HepG2 (cell line): ENCODE measurements at regions not wholly inside any gene's neighbourhood (a gene's known extent, or its start where the extent isn't known, plus 50 kb on each side); places are given as distances from the start of the nearest gene placed in this dataset.

ENCODE experiments used
- ARHGAP35 ChIP-seq: sonication (generic); formaldehyde crosslinking; IDR thresholded peaks from 2 replicates; pipeline ENCODE4 v1.9.0; 2022; ENCODE audit warnings: mild to moderate bottlenecking, inconsistent platforms, moderate library complexity, missing genetic modification reagents, borderline replicate concordance
- BRCA1 ChIP-seq: sonication (generic); formaldehyde crosslinking; IDR thresholded peaks from 2 replicates; pipeline ENCODE4 v1.4.0; 2020; ENCODE audit warnings: missing genetic modification reagents
- CENPBD1 ChIP-seq: sonication (generic); formaldehyde crosslinking; IDR thresholded peaks from 2 replicates; pipeline ENCODE4 v1.8.0; 2022; ENCODE audit warnings: missing genetic modification reagents, low read depth, mild to moderate bottlenecking, borderline replicate concordance
- SRSF1 ChIP-seq: fragments of 200-400 bp; formaldehyde crosslinking; optimal IDR thresholded peaks from 2 replicates; pipeline ENCODE3; 2017; ENCODE audit warnings: mild to moderate bottlenecking, low read depth, low read length, moderate library complexity
- TCF7L2 ChIP-seq: IDR thresholded peaks from 2 replicates; pipeline ENCODE4 v1.6.1; 2011; ENCODE audit warnings: mild to moderate bottlenecking, low read depth, low read length, moderate library complexity
- ZNF414 ChIP-seq: sonication (generic); formaldehyde crosslinking; IDR thresholded peaks from 2 replicates; pipeline ENCODE4 v1.5.0; 2020; ENCODE audit warnings: missing genetic modification reagents
- ZSCAN31 ChIP-seq: sonication (generic); formaldehyde crosslinking; IDR thresholded peaks from 2 replicates; pipeline ENCODE4 v1.5.0; 2020; ENCODE audit warnings: low read depth, mild to moderate bottlenecking, missing genetic modification reagents
- TF ChIP-seq, protein P1 (sequence below): sonication (generic); formaldehyde crosslinking; IDR thresholded peaks from 2 replicates; pipeline ENCODE4 v1.5.1; 2020; ENCODE audit warnings: mild to moderate bottlenecking, missing genetic modification reagents, borderline replicate concordance
- TF ChIP-seq, protein P2 (sequence below): fragments of 450-650 bp; IDR thresholded peaks from 2 replicates; pipeline ENCODE4 v1.6.1; 2016
- TF ChIP-seq, protein P3 (sequence below): sonication (generic); formaldehyde crosslinking; IDR thresholded peaks from 2 replicates; pipeline ENCODE4 v1.4.0; 2020; ENCODE audit warnings: mild to moderate bottlenecking, missing genetic modification reagents
- TF ChIP-seq, protein P4 (sequence below), 2 experiments: IDR thresholded peaks; 2 replicates each; pipeline ENCODE4 v1.6.1; 2011 to 2012; ENCODE audit warnings: low read length in 2 of 2, borderline replicate concordance in 1 of 2, low read depth in 1 of 2, mild to moderate bottlenecking in 1 of 2, moderate library complexity in 1 of 2

DNA sequence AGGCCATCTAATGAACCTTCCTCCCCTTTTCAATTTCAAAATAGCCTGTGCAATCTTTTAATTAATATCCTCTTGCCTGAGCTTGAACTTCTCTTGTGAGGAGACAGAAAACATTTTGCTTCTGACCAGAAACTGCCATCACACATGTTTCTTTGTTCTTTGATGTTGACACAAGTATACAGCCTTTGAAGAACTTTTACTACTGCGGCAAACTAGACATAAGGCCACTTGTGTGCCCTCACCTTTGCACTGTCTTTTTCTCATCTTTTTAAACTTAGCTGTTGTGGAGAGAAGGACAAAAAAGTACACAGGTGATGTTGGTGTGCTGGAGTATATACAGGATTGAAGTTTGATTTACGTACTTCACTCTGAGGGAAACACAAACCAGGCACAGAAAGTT lies 116.3 kb upstream of the C1GALT1C1 start (continued):
- TF ChIP-seq CENPBD1 (CRISPR knock-in tag) (no peak), ZSCAN31 (CRISPR knock-in tag) (no peak), ARHGAP35 (CRISPR knock-in tag) (no peak), ZNF414 (CRISPR knock-in tag) (no peak), SRSF1 (no peak), TCF7L2 (0 out of 2 replicates have a peak, but pooled peaks have one; percentile 34), BRCA1 (CRISPR knock-in tag) (no peak)
- TF ChIP-seq, protein P1, sequence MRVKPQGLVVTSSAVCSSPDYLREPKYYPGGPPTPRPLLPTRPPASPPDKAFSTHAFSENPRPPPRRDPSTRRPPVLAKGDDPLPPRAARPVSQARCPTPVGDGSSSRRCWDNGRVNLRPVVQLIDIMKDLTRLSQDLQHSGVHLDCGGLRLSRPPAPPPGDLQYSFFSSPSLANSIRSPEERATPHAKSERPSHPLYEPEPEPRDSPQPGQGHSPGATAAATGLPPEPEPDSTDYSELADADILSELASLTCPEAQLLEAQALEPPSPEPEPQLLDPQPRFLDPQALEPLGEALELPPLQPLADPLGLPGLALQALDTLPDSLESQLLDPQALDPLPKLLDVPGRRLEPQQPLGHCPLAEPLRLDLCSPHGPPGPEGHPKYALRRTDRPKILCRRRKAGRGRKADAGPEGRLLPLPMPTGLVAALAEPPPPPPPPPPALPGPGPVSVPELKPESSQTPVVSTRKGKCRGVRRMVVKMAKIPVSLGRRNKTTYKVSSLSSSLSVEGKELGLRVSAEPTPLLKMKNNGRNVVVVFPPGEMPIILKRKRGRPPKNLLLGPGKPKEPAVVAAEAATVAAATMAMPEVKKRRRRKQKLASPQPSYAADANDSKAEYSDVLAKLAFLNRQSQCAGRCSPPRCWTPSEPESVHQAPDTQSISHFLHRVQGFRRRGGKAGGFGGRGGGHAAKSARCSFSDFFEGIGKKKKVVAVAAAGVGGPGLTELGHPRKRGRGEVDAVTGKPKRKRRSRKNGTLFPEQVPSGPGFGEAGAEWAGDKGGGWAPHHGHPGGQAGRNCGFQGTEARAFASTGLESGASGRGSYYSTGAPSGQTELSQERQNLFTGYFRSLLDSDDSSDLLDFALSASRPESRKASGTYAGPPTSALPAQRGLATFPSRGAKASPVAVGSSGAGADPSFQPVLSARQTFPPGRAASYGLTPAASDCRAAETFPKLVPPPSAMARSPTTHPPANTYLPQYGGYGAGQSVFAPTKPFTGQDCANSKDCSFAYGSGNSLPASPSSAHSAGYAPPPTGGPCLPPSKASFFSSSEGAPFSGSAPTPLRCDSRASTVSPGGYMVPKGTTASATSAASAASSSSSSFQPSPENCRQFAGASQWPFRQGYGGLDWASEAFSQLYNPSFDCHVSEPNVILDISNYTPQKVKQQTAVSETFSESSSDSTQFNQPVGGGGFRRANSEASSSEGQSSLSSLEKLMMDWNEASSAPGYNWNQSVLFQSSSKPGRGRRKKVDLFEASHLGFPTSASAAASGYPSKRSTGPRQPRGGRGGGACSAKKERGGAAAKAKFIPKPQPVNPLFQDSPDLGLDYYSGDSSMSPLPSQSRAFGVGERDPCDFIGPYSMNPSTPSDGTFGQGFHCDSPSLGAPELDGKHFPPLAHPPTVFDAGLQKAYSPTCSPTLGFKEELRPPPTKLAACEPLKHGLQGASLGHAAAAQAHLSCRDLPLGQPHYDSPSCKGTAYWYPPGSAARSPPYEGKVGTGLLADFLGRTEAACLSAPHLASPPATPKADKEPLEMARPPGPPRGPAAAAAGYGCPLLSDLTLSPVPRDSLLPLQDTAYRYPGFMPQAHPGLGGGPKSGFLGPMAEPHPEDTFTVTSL: peak; percentile 69; the same call in 1 of the 2 replicates
- TF ChIP-seq, protein P2, sequence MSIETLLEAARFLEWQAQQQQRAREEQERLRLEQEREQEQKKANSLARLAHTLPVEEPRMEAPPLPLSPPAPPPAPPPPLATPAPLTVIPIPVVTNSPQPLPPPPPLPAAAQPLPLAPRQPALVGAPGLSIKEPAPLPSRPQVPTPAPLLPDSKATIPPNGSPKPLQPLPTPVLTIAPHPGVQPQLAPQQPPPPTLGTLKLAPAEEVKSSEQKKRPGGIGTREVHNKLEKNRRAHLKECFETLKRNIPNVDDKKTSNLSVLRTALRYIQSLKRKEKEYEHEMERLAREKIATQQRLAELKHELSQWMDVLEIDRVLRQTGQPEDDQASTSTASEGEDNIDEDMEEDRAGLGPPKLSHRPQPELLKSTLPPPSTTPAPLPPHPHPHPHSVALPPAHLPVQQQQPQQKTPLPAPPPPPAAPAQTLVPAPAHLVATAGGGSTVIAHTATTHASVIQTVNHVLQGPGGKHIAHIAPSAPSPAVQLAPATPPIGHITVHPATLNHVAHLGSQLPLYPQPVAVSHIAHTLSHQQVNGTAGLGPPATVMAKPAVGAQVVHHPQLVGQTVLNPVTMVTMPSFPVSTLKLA: no peak
- TF ChIP-seq, protein P3, sequence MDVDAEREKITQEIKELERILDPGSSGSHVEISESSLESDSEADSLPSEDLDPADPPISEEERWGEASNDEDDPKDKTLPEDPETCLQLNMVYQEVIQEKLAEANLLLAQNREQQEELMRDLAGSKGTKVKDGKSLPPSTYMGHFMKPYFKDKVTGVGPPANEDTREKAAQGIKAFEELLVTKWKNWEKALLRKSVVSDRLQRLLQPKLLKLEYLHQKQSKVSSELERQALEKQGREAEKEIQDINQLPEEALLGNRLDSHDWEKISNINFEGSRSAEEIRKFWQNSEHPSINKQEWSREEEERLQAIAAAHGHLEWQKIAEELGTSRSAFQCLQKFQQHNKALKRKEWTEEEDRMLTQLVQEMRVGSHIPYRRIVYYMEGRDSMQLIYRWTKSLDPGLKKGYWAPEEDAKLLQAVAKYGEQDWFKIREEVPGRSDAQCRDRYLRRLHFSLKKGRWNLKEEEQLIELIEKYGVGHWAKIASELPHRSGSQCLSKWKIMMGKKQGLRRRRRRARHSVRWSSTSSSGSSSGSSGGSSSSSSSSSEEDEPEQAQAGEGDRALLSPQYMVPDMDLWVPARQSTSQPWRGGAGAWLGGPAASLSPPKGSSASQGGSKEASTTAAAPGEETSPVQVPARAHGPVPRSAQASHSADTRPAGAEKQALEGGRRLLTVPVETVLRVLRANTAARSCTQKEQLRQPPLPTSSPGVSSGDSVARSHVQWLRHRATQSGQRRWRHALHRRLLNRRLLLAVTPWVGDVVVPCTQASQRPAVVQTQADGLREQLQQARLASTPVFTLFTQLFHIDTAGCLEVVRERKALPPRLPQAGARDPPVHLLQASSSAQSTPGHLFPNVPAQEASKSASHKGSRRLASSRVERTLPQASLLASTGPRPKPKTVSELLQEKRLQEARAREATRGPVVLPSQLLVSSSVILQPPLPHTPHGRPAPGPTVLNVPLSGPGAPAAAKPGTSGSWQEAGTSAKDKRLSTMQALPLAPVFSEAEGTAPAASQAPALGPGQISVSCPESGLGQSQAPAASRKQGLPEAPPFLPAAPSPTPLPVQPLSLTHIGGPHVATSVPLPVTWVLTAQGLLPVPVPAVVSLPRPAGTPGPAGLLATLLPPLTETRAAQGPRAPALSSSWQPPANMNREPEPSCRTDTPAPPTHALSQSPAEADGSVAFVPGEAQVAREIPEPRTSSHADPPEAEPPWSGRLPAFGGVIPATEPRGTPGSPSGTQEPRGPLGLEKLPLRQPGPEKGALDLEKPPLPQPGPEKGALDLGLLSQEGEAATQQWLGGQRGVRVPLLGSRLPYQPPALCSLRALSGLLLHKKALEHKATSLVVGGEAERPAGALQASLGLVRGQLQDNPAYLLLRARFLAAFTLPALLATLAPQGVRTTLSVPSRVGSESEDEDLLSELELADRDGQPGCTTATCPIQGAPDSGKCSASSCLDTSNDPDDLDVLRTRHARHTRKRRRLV (CRISPR knock-in tag): no peak
- TF ChIP-seq, protein P4, sequence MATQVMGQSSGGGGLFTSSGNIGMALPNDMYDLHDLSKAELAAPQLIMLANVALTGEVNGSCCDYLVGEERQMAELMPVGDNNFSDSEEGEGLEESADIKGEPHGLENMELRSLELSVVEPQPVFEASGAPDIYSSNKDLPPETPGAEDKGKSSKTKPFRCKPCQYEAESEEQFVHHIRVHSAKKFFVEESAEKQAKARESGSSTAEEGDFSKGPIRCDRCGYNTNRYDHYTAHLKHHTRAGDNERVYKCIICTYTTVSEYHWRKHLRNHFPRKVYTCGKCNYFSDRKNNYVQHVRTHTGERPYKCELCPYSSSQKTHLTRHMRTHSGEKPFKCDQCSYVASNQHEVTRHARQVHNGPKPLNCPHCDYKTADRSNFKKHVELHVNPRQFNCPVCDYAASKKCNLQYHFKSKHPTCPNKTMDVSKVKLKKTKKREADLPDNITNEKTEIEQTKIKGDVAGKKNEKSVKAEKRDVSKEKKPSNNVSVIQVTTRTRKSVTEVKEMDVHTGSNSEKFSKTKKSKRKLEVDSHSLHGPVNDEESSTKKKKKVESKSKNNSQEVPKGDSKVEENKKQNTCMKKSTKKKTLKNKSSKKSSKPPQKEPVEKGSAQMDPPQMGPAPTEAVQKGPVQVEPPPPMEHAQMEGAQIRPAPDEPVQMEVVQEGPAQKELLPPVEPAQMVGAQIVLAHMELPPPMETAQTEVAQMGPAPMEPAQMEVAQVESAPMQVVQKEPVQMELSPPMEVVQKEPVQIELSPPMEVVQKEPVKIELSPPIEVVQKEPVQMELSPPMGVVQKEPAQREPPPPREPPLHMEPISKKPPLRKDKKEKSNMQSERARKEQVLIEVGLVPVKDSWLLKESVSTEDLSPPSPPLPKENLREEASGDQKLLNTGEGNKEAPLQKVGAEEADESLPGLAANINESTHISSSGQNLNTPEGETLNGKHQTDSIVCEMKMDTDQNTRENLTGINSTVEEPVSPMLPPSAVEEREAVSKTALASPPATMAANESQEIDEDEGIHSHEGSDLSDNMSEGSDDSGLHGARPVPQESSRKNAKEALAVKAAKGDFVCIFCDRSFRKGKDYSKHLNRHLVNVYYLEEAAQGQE (IDR thresholded peaks at IDR 0.05; ENCODE audit: borderline replicate concordance in 1 of 2, low read depth in 1 of 2, low read length in 2 of 2): no peak
